ENCODE measurements at regions not wholly inside any gene's neighbourhood (a gene's known extent, or its start where the extent isn't known, plus 50 kb on each side); places are given as distances from the start of the nearest gene placed in this dataset.
"Not testable (repeated sequence)": the region's sequence is repeated elsewhere in the genome, so short reads cannot be mapped to it uniquely, and the experiment has no call there.

DNA sequence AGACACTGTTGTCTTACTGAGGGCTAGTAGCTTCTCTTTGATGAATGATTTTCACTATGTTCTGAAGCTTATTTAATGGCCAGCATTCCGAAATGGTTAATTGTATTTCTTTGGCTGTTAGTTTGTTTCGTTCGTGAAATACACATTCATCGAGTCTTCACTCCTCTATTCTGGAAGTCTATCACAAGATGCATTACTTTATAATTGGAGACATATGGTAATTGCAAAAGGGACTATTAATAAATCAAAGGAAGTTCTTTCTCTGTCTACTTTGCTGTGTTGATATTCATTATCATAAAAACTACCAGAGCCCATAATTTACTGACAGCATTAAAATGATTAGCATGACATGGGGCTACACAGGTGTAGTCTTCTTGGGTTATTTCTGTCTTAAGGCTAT lies 133.8 kb upstream of the IGFBP3 start:
- Histone ChIP-seq H3K4me3 (no peak overlapping the region), H3K4me1 (peaks cover 0 to 2% (median 0%) of the 10 kb centered on the region in 4 donors), H3K9me3 (peaks cover 0 to 2% (median 0%) of the 10 kb centered on the region in 4 donors), H3K27ac (no peak overlapping the region), H3K27me3 (no peaks in the 10 kb centered on the region), H3K36me3 (no peaks in the 10 kb centered on the region)
- 44 to 51% methylated on average over 4 of the region's 4 CpGs for WGBS, 2 donors
- TF ChIP-seq, protein P1, sequence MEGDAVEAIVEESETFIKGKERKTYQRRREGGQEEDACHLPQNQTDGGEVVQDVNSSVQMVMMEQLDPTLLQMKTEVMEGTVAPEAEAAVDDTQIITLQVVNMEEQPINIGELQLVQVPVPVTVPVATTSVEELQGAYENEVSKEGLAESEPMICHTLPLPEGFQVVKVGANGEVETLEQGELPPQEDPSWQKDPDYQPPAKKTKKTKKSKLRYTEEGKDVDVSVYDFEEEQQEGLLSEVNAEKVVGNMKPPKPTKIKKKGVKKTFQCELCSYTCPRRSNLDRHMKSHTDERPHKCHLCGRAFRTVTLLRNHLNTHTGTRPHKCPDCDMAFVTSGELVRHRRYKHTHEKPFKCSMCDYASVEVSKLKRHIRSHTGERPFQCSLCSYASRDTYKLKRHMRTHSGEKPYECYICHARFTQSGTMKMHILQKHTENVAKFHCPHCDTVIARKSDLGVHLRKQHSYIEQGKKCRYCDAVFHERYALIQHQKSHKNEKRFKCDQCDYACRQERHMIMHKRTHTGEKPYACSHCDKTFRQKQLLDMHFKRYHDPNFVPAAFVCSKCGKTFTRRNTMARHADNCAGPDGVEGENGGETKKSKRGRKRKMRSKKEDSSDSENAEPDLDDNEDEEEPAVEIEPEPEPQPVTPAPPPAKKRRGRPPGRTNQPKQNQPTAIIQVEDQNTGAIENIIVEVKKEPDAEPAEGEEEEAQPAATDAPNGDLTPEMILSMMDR (IDR thresholded peaks at IDR 0.05) = no peak
- TF ChIP-seq POLR2A (IDR thresholded peaks at IDR 0.05) (no peak), EP300 (IDR thresholded peaks at IDR 0.05) (no peak)
- DNase-seq (ENCODE audit: low spot score in 2 of 2) = no peak

DNA sequence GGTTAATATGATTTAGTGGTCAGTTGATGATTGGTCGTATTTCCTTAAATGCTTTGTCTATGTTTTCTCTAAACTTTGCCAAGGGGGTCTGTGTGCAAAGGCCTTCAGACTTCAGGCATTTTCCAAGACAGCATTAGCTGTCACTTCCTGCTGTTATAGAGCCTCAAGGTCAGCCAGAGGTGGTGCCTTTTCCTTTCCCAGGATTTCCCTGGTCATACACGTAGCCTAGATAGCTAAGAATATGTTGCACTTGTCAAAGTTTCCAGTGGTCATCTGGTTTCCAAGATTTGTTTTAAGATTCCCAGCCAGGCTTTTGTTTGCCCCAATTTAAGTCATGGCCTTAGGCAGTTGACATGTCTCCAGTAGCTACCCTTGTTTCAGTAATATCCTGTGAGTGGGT lies 133.2 kb upstream of the IGFBP3 start:
- DNase-seq (ENCODE audit: low spot score in 2 of 2) = no peak
- H3K36me3 ChIP-seq = no peaks in the 10 kb centered on the region
- no peak overlapping the region for H3K4me3 ChIP-seq
- H3K27ac ChIP-seq = no peak overlapping the region
- H3K9me3 ChIP-seq = peaks cover 0 to 2% (median 0%) of the 10 kb centered on the region in 4 donors
- WGBS, 2 donors = 27 to 28% methylated on average over 2 of the region's 2 CpGs
- TF ChIP-seq EP300 (IDR thresholded peaks at IDR 0.05) = peak in 1 of 2 donors; percentile 23
- TF ChIP-seq, protein P1 (IDR thresholded peaks at IDR 0.05) = no peak
- no peaks in the 10 kb centered on the region for H3K27me3 ChIP-seq
- H3K4me1 ChIP-seq = peaks cover 0 to 2% (median 0%) of the 10 kb centered on the region in 4 donors

DNA sequence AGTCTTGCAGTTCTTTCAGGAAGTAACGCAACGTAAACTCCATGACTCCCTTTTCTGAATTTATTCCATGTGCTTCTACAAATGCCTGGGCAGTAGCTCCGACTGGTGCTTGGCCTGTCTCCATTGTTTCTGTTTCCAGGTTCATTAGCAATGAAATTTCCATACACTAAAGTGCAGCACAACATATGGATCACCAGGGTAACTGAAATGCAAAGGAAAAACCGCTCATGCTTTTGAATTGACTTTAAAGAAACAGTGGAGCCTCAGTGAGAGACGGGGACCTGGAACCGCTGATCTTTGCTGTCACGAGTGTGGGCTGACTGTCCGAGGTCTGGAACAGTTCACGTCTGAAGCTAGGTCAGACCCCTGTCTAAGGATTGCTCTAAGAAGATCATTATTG lies 126.5 kb upstream of the IGFBP3 start:
- H3K27me3 ChIP-seq = no peaks in the 10 kb centered on the region
- no peak overlapping the region for H3K4me3 ChIP-seq
- TF ChIP-seq EP300 (IDR thresholded peaks at IDR 0.05) (no peak), POLR2A (IDR thresholded peaks at IDR 0.05) (no peak)
- TF ChIP-seq, protein P1 (IDR thresholded peaks at IDR 0.05) = no peak
- no peak overlapping the region for H3K27ac ChIP-seq
- no peak for DNase-seq (ENCODE audit: low spot score in 2 of 2)
- no peaks in the 10 kb centered on the region for H3K4me1 ChIP-seq
- no peaks in the 10 kb centered on the region for H3K36me3 ChIP-seq
- 77 to 79% methylated on average over 9 of the region's 9 CpGs for WGBS, 2 donors
- H3K9me3 ChIP-seq = no peaks in the 10 kb centered on the region

DNA sequence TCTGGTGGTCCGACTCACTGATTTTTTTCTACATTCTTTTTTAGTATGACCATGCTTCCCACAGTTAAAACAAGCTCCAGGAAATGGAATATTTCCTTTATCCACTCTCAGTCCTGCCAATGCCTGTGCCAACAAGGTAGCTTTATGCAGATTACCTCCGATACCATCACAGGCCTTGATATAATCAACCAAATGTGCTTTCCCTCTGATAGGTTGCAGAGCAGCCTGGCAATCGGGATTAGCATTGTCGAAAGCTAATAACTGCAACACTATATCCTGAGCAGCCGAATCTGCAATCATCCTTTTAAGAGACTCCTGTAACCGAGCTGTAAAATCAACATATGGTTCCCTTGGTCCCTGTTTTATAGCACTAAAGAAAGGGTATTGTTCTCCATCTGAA lies 122.3 kb upstream of the IGFBP3 start:
- not testable (repeated sequence) for H3K27ac ChIP-seq; H3K27me3 ChIP-seq; DNase-seq (ENCODE audit: low spot score in 2 of 2); H3K36me3 ChIP-seq; H3K4me1 ChIP-seq; H3K4me3 ChIP-seq; H3K9me3 ChIP-seq
- WGBS, 2 donors = 75 to 79% methylated on average over 6 of the region's 6 CpGs

DNA sequence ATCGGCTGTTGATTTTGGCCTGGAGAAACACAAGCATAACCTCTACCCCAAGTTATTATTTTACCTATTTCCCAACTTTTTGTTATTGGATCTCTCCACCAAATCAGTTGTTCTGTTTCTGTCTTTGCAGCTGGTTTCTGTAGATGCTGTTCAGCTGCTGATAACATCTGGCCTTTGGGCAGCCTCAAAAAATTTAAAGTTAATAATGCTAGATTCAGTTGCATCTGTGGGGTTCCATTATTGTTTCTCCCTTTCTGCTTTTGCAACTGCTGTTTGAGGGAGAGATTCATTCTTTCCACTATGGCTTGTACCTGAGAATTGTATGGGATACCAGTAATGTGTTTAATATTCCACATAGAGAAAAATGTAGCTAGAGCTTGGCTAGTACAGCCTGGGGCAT lies 118.7 kb upstream of the IGFBP3 start:
- not testable (repeated sequence) for H3K4me3 ChIP-seq; H3K27ac ChIP-seq; H3K36me3 ChIP-seq; H3K4me1 ChIP-seq; DNase-seq (ENCODE audit: low spot score in 2 of 2); H3K27me3 ChIP-seq; H3K9me3 ChIP-seq
- WGBS, 2 donors = 74 to 84% methylated on average over 1 of the region's 1 CpG

DNA sequence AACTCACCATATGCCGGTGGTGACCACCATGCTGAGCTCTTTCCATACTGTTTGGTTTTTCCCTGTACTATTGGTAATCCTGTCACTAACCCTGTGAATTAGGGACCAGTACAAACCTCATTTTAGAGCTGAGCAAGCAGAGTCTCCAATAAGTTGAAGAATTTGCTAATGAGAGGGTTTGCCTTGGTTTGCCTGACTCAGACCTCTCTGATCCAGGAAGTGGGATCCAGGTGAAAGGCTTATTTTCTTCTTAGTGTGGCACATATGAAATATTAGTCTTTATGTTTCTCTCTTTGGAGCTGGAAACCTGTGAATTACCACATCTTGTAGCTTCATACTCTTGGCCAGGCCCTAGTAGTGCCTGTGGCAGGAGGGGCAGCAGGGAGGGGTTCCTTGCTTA lies 114.1 kb upstream of the IGFBP3 start:
- H3K9me3 ChIP-seq = no peaks in the 10 kb centered on the region
- H3K36me3 ChIP-seq = no peaks in the 10 kb centered on the region
- 92 to 100% methylated on average over 1 of the region's 1 CpG for WGBS, 2 donors
- no peak overlapping the region for H3K27ac ChIP-seq
- DNase-seq (ENCODE audit: low spot score in 2 of 2) = no peak
- no peaks in the 10 kb centered on the region for H3K4me1 ChIP-seq
- H3K4me3 ChIP-seq = no peak overlapping the region
- no peaks in the 10 kb centered on the region for H3K27me3 ChIP-seq
- TF ChIP-seq, protein P1 (IDR thresholded peaks at IDR 0.05) = no peak
- no peak for TF ChIP-seq EP300 (IDR thresholded peaks at IDR 0.05)
- TF ChIP-seq POLR2A (IDR thresholded peaks at IDR 0.05) = no peak
